H9 (cell line): ENCODE measurements at regions not wholly inside any gene's neighbourhood (a gene's known extent, or its start where the extent isn't known, plus 50 kb on each side); places are given as distances from the start of the nearest gene placed in this dataset.

Experiments
- DNase-seq: peaks from one replicate; pipeline ENCODE4 v3.0.0-alpha.2; 2017
- H2AFZ ChIP-seq: one replicate; pipeline ENCODE4 v1.6.1; 2013; ENCODE audit warnings: mild to moderate bottlenecking, low read length, control low read depth, moderate library complexity
- H2AK5ac ChIP-seq: 2 replicates; pipeline ENCODE4 v1.6.1; 2013; ENCODE audit warnings: low read length, control low read depth, mixed read lengths; ENCODE audit not compliant: insufficient read length
- H2BK120ac ChIP-seq: one replicate; pipeline ENCODE4 v1.6.1; 2013; ENCODE audit warnings: low read depth, mild to moderate bottlenecking, low read length, control low read depth, inconsistent platforms; ENCODE audit not compliant: poor library complexity, severe bottlenecking
- H2BK12ac ChIP-seq: 2 replicates; pipeline ENCODE4 v1.6.1; 2013; ENCODE audit warnings: low read length, control low read depth, mixed read lengths, low read depth; ENCODE audit not compliant: insufficient read length
- H2BK15ac ChIP-seq: 2 replicates; pipeline ENCODE4 v1.6.1; 2013; ENCODE audit warnings: low read depth, low read length, control low read depth
- H2BK20ac ChIP-seq: one replicate; pipeline ENCODE4 v1.6.1; 2013; ENCODE audit warnings: low read depth, mild to moderate bottlenecking, low read length, control low read depth, inconsistent platforms; ENCODE audit not compliant: poor library complexity, severe bottlenecking
- H2BK5ac ChIP-seq: 2 replicates; pipeline ENCODE4 v1.6.1; 2013; ENCODE audit warnings: low read length, control low read depth, mixed read lengths; ENCODE audit not compliant: insufficient read length
- H3K14ac ChIP-seq: 2 replicates; pipeline ENCODE4 v1.6.1; 2013; ENCODE audit warnings: low read length, control low read depth; ENCODE audit not compliant: insufficient read depth
- H3K18ac ChIP-seq: 2 replicates; pipeline ENCODE4 v1.6.1; 2013; ENCODE audit warnings: low read depth, mild to moderate bottlenecking, mixed read lengths, low read length, control low read depth; ENCODE audit not compliant: insufficient read length
- H3K23ac ChIP-seq: 2 replicates; pipeline ENCODE4 v1.6.1; 2013; ENCODE audit warnings: low read length, control low read depth, mixed read lengths, low read depth; ENCODE audit not compliant: insufficient read length
- H3K23me2 ChIP-seq: 2 replicates; pipeline ENCODE4 v1.6.1; 2013; ENCODE audit warnings: low read depth, mild to moderate bottlenecking, mixed read lengths, low read length, control low read depth; ENCODE audit not compliant: insufficient read length, poor library complexity, severe bottlenecking
- H3K27ac ChIP-seq: 2 replicates; pipeline ENCODE4 v1.5.1; 2013; ENCODE audit warnings: low read length, control low read depth, mixed read lengths, low read depth; ENCODE audit not compliant: insufficient read length
- H3K27me3 ChIP-seq: 2 replicates; pipeline ENCODE4 v1.6.1; 2013; ENCODE audit warnings: low read length, control low read depth, inconsistent platforms; ENCODE audit not compliant: insufficient read depth
- H3K4ac ChIP-seq: 2 replicates; pipeline ENCODE4 v1.6.1; 2013; ENCODE audit warnings: low read depth, mild to moderate bottlenecking, control low read depth, inconsistent platforms, low read length, moderate library complexity
- H3K4me1 ChIP-seq: 2 replicates; pipeline ENCODE4 v1.6.1; 2013; ENCODE audit warnings: low read length, control low read depth, inconsistent platforms; ENCODE audit not compliant: insufficient read depth
- H3K4me2 ChIP-seq: 2 replicates; pipeline ENCODE4 v1.6.1; 2013; ENCODE audit warnings: low read length, control low read depth, mixed read lengths; ENCODE audit not compliant: insufficient read length, insufficient read depth
- H3K56ac ChIP-seq: 2 replicates; pipeline ENCODE4 v1.6.1; 2013; ENCODE audit warnings: low read depth, mild to moderate bottlenecking, mixed read lengths, low read length, control low read depth; ENCODE audit not compliant: insufficient read length
- H3K79me1 ChIP-seq: 2 replicates; pipeline ENCODE4 v1.6.1; 2013; ENCODE audit warnings: low read depth, mild to moderate bottlenecking, moderate library complexity, low read length, control low read depth, inconsistent platforms; ENCODE audit not compliant: insufficient read depth, poor library complexity, severe bottlenecking
- H3K79me2 ChIP-seq: 2 replicates; pipeline ENCODE4 v1.6.1; 2013; ENCODE audit warnings: low read length, control low read depth, inconsistent platforms; ENCODE audit not compliant: insufficient read depth
- H3K9ac ChIP-seq: 2 replicates; pipeline ENCODE4 v1.6.1; 2013; ENCODE audit warnings: low read length, control low read depth, mixed read lengths; ENCODE audit not compliant: insufficient read length; ENCODE audit errors: extremely low read depth
- H3K9me3 ChIP-seq: one replicate; pipeline ENCODE4 v1.6.1; 2013; ENCODE audit warnings: low read depth, low read length, inconsistent platforms; ENCODE audit not compliant: control insufficient read depth
- H3T11ph ChIP-seq: one replicate; pipeline ENCODE4 v1.6.1; 2013; ENCODE audit warnings: mild to moderate bottlenecking, low read length, control low read depth, inconsistent platforms
- H4K20me1 ChIP-seq: one replicate; pipeline ENCODE4 v1.6.1; 2013; ENCODE audit not compliant: control insufficient read depth, insufficient read length, insufficient read depth
- H4K5ac ChIP-seq: 2 replicates; pipeline ENCODE4 v1.6.1; 2013; ENCODE audit warnings: low read depth, mild to moderate bottlenecking, mixed read lengths, low read length, control low read depth; ENCODE audit not compliant: insufficient read length
- H4K8ac ChIP-seq: replicated peaks from 2 replicates; pipeline ENCODE4 v1.6.1; 2013; ENCODE audit warnings: low read length, control low read depth, mixed read lengths, low read depth; ENCODE audit not compliant: insufficient read length
- H4K91ac ChIP-seq: 2 replicates; pipeline ENCODE4 v1.6.1; 2013; ENCODE audit warnings: low read depth, mild to moderate bottlenecking, moderate library complexity, mixed read lengths, low read length, control low read depth; ENCODE audit not compliant: insufficient read length
- H3K27ac Mint-ChIP-seq, 3 experiments: 2 replicates in 2 of 3; 3 replicates in 1 of 3; pipeline ENCODE4 v1.8.0; 2020 to 2021; ENCODE audit warnings: mixed read lengths in 3 of 3, mild to moderate bottlenecking in 1 of 3, moderate library complexity in 1 of 3
- H3K27me3 Mint-ChIP-seq: 2 replicates; pipeline ENCODE4 v1.8.0; 2021; ENCODE audit warnings: low read depth, mild to moderate bottlenecking, moderate library complexity, mixed read lengths
- H3K36me3 Mint-ChIP-seq, 3 experiments: 2 replicates in 2 of 3; 3 replicates in 1 of 3; pipeline ENCODE4 v1.8.0; 2020 to 2021; ENCODE audit warnings: low read depth in 3 of 3, mixed read lengths in 3 of 3; ENCODE audit not compliant: insufficient read depth in 1 of 3
- H3K4me1 Mint-ChIP-seq, 2 experiments: 2 replicates each; pipeline ENCODE4 v1.8.0; 2020; ENCODE audit warnings: mixed read lengths in 2 of 2
- H3K4me3 Mint-ChIP-seq, 2 experiments: 2 replicates in 1 of 2; 3 replicates in 1 of 2; pipeline ENCODE4 v1.8.0; 2020 to 2021; ENCODE audit warnings: mild to moderate bottlenecking in 2 of 2, mixed read lengths in 2 of 2, moderate library complexity in 1 of 2
- H3K9me3 Mint-ChIP-seq, 2 experiments: 2 replicates in 1 of 2; 3 replicates in 1 of 2; pipeline ENCODE4 v1.8.0; 2020; ENCODE audit warnings: mild to moderate bottlenecking in 2 of 2, mixed read lengths in 2 of 2, moderate library complexity in 1 of 2
- CTCF ChIP-seq: fragments of 200-600 bp; sonication (generic); conservative IDR thresholded peaks from 3 replicates; pipeline ENCODE4 v1.8.0; 2021; ENCODE audit warnings: antibody characterized with exemption, mild to moderate bottlenecking
- WGBS: extraction: QIAGEN DNeasy Blood & Tissue Kit; methylation state at CpG from one replicate; pipeline ENCODE4 v1.1.7; 2013; ENCODE audit warnings: missing lambda C conversion rate, low lambda C conversion rate, mixed read lengths; ENCODE audit not compliant: insufficient read length; ENCODE audit errors: extremely low coverage; 5-methylcytosine and 5-hydroxymethylcytosine counted together

DNA sequence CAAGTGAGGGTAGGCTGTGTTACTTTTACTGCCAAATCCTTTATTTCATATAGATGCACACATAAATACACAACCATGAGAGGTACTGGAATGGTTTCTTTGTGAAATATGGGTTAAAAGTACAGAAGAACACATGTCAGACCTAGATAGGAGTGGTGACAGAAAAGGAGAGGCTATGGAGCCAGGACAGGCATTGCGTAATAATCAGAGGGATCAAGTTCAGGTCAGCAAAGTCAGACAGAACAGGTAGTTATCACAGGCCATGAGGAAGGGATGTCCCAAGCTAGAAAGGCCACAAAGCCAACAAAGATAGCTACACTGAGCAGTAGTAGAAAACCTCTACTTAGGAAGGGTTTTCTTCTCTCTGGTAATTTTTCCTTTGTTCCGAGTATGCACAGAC lies 272.6 kb downstream of the KCNN2 start:
- no peak overlapping the region for H3K27ac ChIP-seq
- no peaks in the 10 kb centered on the region for H3K9me3 ChIP-seq
- no peak overlapping the region for H2AFZ ChIP-seq
- H3K18ac ChIP-seq: no peak overlapping the region
- H2BK120ac ChIP-seq: no peak overlapping the region
- H3K14ac ChIP-seq: no peak overlapping the region
- no peak overlapping the region for H2BK15ac ChIP-seq
- Mint-ChIP-seq H3K4me3 (no peak overlapping the region), H3K4me1 (no peaks in the 10 kb centered on the region), H3K9me3 (no peaks in the 10 kb centered on the region), H3K27ac (no peak overlapping the region), H3K36me3 (no peaks in the 10 kb centered on the region), H3K27me3 (no peaks in the 10 kb centered on the region)
- no peak overlapping the region for H3K4me2 ChIP-seq
- no peak overlapping the region for H4K5ac ChIP-seq
- no peaks in the 10 kb centered on the region for H3K4me1 ChIP-seq
- H3K23ac ChIP-seq: no peak overlapping the region
- no peaks in the 10 kb centered on the region for H3K79me2 ChIP-seq
- H2AK5ac ChIP-seq: no peak overlapping the region
- no peaks in the 10 kb centered on the region for H4K20me1 ChIP-seq
- no peak overlapping the region for H3K9ac ChIP-seq
- no peak overlapping the region for H2BK20ac ChIP-seq
- H3K56ac ChIP-seq: no peak overlapping the region
- no peaks in the 10 kb centered on the region for H3K79me1 ChIP-seq
- no peaks in the 10 kb centered on the region for H3K23me2 ChIP-seq
- H4K8ac ChIP-seq: no peak overlapping the region
- TF ChIP-seq CTCF: no peak
- no peak overlapping the region for H3T11ph ChIP-seq
- H3K4ac ChIP-seq: no peak overlapping the region
- DNase-seq: no peak
- H2BK5ac ChIP-seq: no peak overlapping the region
- no CpG with 5 or more reads among the region's 2 CpGs for WGBS
- no peaks in the 10 kb centered on the region for H3K27me3 ChIP-seq
- H4K91ac ChIP-seq: no peak overlapping the region
- no peak overlapping the region for H2BK12ac ChIP-seq
